RKO (cell line): ENCODE measurements at regions not wholly inside any gene's neighbourhood (a gene's known extent, or its start where the extent isn't known, plus 50 kb on each side); places are given as distances from the start of the nearest gene placed in this dataset.
A peak's percentile ranks its signal among the peaks of the same experiment; 100 is the strongest.

ENCODE experiments used
- DNase-seq: peaks from one replicate; pipeline ENCODE4 v3.0.0-alpha.2; 2016; ENCODE audit warnings: low spot score

DNA sequence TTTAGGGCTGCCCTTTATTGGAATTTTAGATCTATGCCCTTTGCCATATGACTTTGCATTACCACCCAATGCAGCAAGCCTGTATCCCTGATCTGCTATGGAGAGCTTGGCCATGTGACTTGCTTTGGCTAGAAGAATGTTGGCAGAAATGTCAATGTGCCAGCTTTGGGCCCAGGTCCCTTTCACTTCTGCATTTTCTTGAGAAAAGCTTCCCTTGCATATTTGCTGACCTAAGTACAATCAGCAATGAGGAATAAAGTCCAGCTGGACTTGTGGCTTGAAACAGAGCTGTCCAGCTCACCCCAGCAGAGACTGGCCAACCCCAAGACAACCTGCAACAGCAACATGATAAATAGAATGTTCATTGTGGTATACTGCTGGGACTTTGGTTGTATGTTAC is 135.9 kb downstream of the PAH start:
- DNase-seq = no peak

- DNase-seq = no peak
Measured at GRCh38 chr12:102776041-102776440, 141.0 kb downstream of the PAH start.

DNA sequence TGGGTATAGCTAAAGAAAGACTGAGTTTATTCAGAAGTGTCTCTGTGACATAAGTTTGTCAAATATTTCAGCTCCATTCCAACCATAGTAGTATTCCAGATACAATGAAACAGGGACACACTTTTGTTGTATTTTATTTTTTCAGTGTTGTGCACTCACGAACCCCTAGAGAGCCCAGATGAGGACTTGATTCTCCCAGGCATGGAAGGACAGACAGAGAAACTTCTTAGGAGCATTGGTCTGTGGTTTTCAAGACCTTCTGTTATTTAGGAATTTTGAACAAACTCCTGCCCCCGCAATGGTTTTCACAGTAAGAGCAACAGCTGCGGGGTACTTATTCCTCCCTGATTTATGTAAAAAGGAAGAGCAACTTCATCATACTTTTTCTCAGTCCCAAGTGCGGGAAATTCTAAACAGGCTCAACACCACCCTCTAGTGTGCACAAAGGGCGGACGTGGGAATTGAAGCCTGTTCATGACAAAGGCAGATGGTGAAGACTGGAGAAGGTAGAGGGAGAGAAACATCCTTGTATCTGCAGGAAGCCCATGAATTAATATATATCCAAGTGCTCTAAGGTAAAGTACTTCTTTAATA is 147.6 kb downstream of the PAH start:
- DNase-seq = peak; percentile 55

DNA sequence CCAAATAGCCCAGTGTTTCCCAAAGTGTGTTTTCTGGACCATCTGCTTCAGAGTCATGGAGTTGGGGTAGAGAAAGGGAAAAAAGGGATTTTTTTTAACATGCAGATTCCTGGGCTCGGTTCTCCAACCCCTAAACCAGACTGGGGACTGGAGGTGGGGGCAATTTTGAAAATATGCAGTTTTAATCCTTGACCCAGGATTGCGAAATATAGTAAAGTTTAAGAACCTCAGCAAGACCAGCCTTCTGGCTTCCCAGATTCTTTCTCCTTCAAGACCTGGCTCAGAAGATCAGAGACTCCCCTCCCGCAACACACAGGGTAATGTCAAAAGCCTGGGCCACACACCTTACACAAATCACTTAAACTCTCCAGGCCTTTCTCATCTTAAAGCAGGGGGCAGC is 150.1 kb downstream of the PAH start:
- no peak for DNase-seq

GRCh38 chr12:102765736-102766135 is 151.3 kb downstream of the PAH start:
- no peak for DNase-seq

DNA sequence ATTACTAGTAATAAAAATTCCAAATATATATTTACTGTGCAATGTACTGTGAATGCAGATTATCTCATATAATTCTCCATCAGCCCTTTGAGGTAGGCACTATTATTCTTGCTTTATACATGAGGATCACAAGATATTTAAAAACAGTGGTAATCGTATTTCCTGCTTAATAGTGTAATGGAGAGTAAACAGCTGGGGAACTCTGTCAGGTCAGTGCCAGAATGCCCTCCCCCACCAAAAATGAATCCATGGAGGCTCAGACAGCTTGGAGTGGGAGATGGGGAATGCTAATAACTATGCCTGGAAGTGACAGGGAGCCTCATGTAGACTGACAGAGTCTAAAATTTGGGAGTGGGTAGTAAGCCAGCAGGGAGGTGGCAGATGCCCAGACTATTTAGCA is 153.6 kb downstream of the PAH start:
- no peak for DNase-seq

GRCh38 chr12:102763061-102763460 is 154.0 kb downstream of the PAH start:
- DNase-seq = no peak

DNA sequence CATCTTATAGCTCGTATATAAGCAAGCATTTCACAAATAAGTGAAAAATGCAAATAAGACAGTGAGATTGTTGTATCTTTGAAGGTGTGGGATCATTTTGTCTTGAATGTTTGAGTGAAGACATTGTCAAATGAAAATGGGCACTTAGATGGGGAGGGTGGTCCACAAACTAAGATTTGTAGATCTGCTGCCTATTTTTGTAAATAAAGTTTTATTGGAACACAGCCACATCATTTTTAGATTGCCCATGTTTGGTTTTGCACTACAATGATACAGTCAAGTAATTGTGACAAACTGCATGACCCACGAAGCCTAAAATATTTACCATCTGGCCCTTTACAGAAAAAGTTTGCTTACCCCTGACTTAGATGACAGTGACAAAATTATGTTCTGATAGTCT is 156.7 kb downstream of the PAH start:
- no peak for DNase-seq

- no peak for DNase-seq
Measured at GRCh38 chr12:102759466-102759865, 157.6 kb downstream of the PAH start.

DNA sequence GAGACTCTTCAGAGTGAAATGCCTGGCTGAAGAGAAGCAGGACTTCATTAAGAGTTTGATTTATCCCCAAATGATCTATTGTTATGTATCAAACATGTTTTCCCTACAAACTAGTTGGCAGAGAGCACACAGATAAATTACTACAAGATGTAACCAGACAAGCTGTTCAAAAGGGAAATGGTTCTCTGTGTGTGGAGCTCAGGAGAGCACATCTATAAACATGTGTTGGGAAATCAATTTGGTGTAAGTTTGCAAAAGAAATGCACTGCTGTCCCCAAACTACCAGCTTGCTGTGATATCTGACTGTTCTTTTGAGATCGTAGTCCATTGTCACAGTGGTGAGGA is 159.2 kb downstream of the PAH start:
- no peak for DNase-seq

GRCh38 chr12:102757154-102757881 is 159.7 kb downstream of the PAH start:
- DNase-seq = no peak

GRCh38 chr12:102756530-102756929 is 160.5 kb downstream of the PAH start:
- no peak for DNase-seq

DNA sequence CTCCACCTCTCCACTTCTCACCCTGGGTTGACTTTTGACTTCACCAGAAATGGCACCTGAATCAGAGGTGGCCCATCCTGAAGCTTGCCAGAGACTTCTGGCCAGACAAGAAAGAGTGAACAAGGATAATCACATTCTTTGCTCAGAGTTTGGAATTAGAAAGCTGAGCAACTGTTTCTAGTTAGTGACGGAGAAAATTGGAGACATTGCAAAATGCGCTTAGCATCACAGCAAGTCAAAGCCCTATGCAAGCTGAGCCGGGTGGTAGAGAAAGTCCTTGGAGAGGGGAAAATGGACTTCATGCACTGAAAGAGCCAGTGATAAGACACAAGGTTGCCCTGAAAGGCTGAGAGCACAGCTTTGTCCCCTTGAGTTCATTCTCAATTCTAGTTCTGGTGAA is 161.8 kb downstream of the PAH start:
- DNase-seq = no peak

DNA sequence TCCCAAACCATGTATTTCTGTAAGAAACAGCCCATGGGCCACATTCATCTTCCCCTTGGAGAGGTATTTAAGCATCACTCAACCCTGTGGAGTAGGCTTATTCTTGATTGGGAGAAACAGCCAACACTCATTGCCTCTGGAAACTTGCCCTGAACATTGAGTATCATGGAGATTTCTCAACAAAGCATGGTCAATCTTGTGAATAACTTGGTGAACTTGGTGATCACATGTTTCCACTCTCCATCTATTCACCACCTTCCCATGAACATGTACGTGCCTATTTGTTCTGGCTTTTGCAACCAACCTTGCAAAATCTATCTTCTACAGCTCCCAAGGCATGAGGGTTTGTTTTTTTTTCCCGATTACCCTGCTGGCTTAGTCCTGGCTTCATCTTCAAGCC is 163.2 kb downstream of the PAH start:
- no peak for DNase-seq

DNA sequence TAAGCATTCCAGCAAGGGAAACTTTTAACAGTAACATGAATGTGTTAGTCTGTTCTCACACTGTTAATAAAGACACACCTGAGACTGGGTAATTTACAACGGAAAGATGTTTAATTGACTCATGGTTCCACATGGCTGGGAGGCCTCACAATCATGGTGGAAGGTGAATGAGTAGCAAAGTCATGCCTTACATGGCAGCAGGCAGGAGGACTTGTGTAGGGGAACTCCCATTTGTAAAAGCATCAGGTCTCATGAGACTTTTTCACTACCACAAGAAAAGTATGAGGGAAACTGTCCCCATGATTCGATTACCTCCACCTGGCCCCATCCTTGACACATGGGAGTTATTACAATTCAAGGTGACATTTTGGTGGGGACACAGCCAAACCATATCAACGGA is 168.3 kb downstream of the PAH start:
- DNase-seq = no peak

- DNase-seq = no peak
Measured at GRCh38 chr12:102746963-102747362, 170.1 kb downstream of the PAH start.

DNA sequence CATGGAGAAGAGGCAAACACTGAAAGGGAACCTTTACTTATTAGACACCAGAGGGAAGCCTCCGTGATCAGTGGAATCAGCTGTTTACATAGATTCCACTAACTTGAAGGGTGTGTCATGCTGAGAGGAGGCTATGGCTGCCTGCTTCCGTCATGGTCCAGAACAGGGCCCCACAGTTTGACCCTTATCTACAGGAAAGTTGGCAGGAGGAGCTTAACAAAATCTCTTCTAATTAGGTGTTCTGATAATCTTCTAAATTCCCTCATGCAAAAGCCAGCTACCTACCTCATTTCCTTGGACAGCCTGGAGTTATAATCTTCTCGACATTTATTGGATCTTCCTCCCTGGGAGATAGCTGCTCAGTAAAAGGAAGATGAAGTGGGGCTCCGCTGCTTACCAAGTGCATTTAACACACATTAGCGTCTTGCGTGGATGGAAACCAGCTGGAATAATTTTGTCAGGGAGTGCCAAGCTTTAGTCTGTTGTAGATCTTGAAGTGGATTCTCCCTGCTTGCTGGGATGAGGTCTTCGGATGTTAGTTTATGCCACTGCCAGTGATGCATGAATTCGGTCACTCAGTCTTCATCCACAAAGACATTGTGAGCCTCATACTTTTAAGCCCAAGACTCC is 171.0 kb downstream of the PAH start:
- no peak for DNase-seq

GRCh38 chr12:102741196-102741595 is 175.8 kb downstream of the PAH start:
- DNase-seq = no peak

DNA sequence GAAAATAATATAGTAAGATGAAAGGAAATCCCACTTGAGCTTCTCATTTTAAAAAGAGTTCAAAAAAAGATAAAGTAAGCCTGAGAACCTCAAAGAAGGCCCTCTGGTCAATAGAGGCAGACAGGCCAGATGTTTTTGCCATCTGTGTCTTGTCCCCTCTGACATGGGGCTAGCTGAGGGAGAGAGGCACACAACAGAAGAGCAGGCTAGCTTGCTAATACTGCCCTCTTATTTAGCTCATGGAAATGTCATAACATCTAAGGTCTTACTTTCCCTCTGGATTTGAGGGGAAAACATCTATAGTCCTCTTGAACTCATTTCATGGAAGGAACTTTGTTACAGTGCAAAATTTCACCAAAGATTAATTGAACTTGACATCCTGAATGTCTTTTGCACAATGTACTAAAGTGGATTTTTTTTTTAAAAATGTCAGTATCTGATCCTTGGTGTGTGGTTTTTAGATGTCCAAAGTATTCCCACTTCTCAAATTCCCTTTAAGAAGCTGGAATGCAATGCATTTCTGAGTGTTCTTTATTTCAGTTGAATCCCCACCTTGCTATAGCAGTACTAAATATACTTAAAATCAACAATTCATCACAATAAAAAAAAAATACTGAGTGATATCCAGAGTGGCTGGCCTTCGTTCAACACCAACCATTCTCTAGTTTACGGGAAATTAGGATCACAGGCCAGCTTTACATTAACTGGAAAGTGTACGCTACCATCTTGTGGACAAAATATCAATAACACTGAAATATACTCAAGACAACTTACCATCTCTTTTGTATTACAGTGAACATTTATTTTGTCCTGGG is 176.7 kb downstream of the PAH start:
- peak; percentile 30 for DNase-seq

DNA sequence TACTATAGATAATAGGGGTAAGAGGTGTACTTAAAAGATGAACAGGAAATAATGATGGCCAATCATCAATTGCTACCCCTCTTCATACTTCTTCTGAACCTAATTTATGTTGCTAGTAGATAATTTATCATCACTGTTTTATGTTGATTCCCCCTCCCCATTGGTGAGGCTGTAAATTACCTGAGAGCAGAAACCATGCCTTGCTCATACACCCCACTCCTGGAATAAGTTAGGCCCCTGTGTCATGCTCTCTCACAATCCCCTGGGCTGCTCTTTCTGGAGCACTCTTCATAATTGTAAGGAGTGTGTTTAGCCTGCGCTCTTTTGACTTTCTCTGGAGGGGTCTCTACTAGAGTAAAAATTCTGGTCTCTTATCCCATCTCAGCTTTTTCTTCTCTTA is 180.7 kb downstream of the PAH start:
- no peak for DNase-seq

GRCh38 chr12:102735104-102735503 is 181.9 kb downstream of the PAH start:
- no peak for DNase-seq

DNA sequence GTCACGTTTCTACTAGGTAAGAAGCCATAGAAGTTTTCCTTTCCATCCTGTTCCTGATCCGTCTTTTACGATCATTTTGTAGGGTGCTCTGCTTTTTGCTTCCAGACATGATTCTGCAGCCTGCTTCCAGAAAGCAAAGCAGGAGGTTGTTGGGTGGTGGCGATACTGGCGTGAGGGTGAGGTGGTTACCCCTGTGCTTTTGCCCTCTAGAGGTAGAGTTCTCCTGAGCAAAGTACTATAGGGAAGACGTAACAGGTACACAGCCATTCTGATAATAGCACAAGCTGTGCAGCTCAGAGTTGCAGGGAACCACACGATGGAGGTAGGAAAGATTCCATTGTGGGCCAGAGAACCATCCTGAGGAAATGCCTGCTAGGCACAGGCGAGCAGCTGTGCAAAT is 186.0 kb downstream of the PAH start:
- no peak for DNase-seq
